ENCODE measurements at regions not wholly inside any gene's neighbourhood (a gene's known extent, or its start where the extent isn't known, plus 50 kb on each side); places are given as distances from the start of the nearest gene placed in this dataset.
"Not testable (repeated sequence)": the region's sequence is repeated elsewhere in the genome, so short reads cannot be mapped to it uniquely, and the experiment has no call there.

DNA sequence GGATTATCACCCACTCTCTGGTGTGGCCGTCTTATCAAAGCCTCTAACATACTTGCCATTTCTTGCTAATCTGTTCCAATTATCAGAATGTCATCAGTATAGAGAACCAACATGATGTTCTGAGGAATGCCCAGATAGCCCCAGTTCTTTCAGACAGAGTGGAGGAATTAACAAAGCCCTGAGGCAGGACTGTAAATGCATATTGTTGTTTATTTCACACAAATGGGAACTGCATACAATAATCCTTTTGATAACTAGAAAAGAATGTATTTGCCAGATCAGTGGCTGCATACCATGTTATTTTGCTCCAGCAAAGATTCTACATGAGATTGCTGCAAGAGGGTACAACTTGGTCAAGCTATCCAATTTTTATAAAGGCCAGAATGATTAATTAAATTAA is 112.8 kb upstream of the HEY2 start:
- in situ Hi-C loops (cut with MboI; ENCODE audit: low pct_ligation_motif_present in 1 of 4, low pct_unique_long_range_greater_than_20kb in 1 of 4, low sequenced_read_pairs in 3 of 4) (no loop called here), intact Hi-C loops (cut with DNase I; ENCODE audit: low total_unique reads) (no loop called here)
- no peak for DNase-seq
- no peak overlapping the region for H3K27ac ChIP-seq
- 87 to 100% methylated on average over 1 of the region's 1 CpG for WGBS, 2 donors (ENCODE audit: low coverage in 1 of 2)
- H3K27me3 ChIP-seq, result no peaks in the 10 kb centered on the region
- no peaks in the 10 kb centered on the region for H3K9me3 ChIP-seq
- no peak for TF ChIP-seq CTCF (IDR thresholded peaks at IDR 0.05)
- TF ChIP-seq POLR2AphosphoS5 (IDR thresholded peaks at IDR 0.05), result no peak
- no peak for TF ChIP-seq EP300 (IDR thresholded peaks at IDR 0.05; ENCODE audit: low read depth)
- TF ChIP-seq POLR2A (IDR thresholded peaks at IDR 0.05), result no peak
- H3K4me3 ChIP-seq, result no peak overlapping the region
- no peaks in the 10 kb centered on the region for H3K4me1 ChIP-seq
- H3K36me3 ChIP-seq, result no peaks in the 10 kb centered on the region

GRCh38 chr6:125637207-125637606 is 112.2 kb upstream of the HEY2 start:
- WGBS, 2 donors (ENCODE audit: low coverage in 1 of 2), result 67 to 77% methylated on average over 2 of the region's 2 CpGs
- Histone ChIP-seq H3K4me3 (no peak overlapping the region), H3K4me1 (no peaks in the 10 kb centered on the region), H3K27ac (no peak overlapping the region), H3K36me3 (no peaks in the 10 kb centered on the region), H3K9me3 (no peaks in the 10 kb centered on the region), H3K27me3 (no peaks in the 10 kb centered on the region)
- no peak for DNase-seq
- intact Hi-C loops (cut with DNase I; ENCODE audit: low total_unique reads), result no loop called here
- TF ChIP-seq POLR2AphosphoS5 (IDR thresholded peaks at IDR 0.05) (no peak), CTCF (IDR thresholded peaks at IDR 0.05) (no peak), EP300 (IDR thresholded peaks at IDR 0.05; ENCODE audit: low read depth) (no peak), POLR2A (IDR thresholded peaks at IDR 0.05) (no peak)
- in situ Hi-C loops (cut with MboI; ENCODE audit: low pct_ligation_motif_present in 1 of 4, low pct_unique_long_range_greater_than_20kb in 1 of 4, low sequenced_read_pairs in 3 of 4), result no loop called here

DNA sequence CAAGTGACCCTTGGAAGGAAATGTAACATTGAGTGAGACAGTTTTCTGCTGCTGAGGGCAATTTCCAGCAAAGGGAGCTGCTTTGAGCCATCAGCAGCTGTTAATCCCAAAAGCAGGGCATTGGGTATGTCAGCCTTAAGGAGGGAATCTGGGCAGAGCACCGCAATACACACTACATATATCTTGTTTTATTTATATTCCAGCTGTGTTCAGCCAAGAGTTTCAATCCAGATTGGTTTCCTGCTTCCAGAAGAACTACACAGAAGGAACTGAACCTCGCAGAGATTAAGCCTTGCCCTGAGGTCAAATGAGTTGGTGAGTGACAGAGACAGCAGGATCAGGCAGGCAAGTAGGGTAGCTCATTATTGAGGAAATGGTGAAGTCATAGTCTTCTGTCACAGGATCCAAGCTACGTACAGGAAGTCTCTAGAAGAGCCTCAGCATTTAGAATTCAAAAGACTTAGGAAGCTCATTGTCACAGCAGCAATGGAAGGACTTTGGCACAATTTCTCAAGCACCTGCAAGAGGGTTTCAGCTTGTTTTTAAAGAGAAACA is 109.9 kb upstream of the HEY2 start:
- intact Hi-C loops (cut with DNase I; ENCODE audit: low total_unique reads), result no loop called here
- H3K36me3 ChIP-seq, result no peaks in the 10 kb centered on the region
- DNase-seq, result no peak
- no peaks in the 10 kb centered on the region for H3K9me3 ChIP-seq
- TF ChIP-seq POLR2AphosphoS5 (IDR thresholded peaks at IDR 0.05), result no peak
- no peak for TF ChIP-seq CTCF (IDR thresholded peaks at IDR 0.05)
- TF ChIP-seq POLR2A (IDR thresholded peaks at IDR 0.05), result no peak
- TF ChIP-seq EP300 (IDR thresholded peaks at IDR 0.05; ENCODE audit: low read depth), result no peak
- WGBS, 2 donors (ENCODE audit: low coverage in 1 of 2), result 63% methylated on average over 3 of the region's 3 CpGs; no CpG with 5 or more reads in 1 of the 2 donors
- no peak overlapping the region for H3K4me3 ChIP-seq
- no peaks in the 10 kb centered on the region for H3K27me3 ChIP-seq
- in situ Hi-C loops (cut with MboI; ENCODE audit: low pct_ligation_motif_present in 1 of 4, low pct_unique_long_range_greater_than_20kb in 1 of 4, low sequenced_read_pairs in 3 of 4), result no loop called here
- H3K4me1 ChIP-seq, result no peaks in the 10 kb centered on the region
- H3K27ac ChIP-seq, result no peak overlapping the region

DNA sequence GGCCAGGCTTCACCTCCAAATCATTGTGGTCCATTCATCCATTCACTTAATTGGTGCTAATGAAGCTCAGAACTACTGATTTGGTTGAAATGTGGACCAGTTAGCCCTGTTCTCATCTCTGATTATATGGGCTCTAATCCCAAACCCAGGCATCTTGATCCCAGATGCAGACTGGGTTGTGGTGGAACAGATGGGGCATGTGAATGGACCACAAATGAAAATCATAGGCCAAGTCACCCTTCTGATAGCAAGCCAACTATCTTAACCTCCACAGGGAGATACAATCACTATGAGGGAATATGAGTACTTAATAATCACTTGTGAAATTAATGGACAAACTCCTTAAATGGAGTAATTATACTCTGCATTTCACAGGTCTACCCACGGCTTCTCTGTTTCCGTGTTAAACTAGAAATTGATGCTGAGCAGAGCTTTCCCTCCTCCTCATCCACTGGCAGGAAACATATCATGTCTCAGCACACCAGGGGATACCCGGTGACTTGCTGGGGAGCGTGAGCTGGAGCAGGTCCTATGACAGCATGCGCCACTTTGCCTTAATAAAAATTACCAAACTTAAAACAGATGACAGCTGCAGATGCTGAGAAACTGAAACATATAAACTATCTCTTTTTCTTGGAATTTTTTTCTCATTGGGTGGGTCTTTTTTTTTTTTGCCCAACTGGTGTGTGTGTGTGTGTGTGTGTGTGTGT is 108.8 kb upstream of the HEY2 start:
- H3K27ac ChIP-seq, result no peak overlapping the region
- in situ Hi-C loops (cut with MboI; ENCODE audit: low pct_ligation_motif_present in 1 of 4, low pct_unique_long_range_greater_than_20kb in 1 of 4, low sequenced_read_pairs in 3 of 4), result no loop called here
- H3K9me3 ChIP-seq, result no peaks in the 10 kb centered on the region
- intact Hi-C loops (cut with DNase I; ENCODE audit: low total_unique reads), result no loop called here
- 79% methylated on average over 5 of the region's 5 CpGs; no CpG with 5 or more reads in 1 of the 2 donors for WGBS, 2 donors (ENCODE audit: low coverage in 1 of 2)
- DNase-seq, result no peak
- no peaks in the 10 kb centered on the region for H3K27me3 ChIP-seq
- TF ChIP-seq POLR2AphosphoS5 (IDR thresholded peaks at IDR 0.05), result no peak
- TF ChIP-seq EP300 (IDR thresholded peaks at IDR 0.05; ENCODE audit: low read depth), result no peak
- no peak for TF ChIP-seq CTCF (IDR thresholded peaks at IDR 0.05)
- no peak for TF ChIP-seq POLR2A (IDR thresholded peaks at IDR 0.05)
- H3K4me3 ChIP-seq, result no peak overlapping the region
- no peaks in the 10 kb centered on the region for H3K36me3 ChIP-seq
- H3K4me1 ChIP-seq, result no peaks in the 10 kb centered on the region

GRCh38 chr6:125643967-125644661 is 105.3 kb upstream of the HEY2 start:
- WGBS, 2 donors (ENCODE audit: low coverage in 1 of 2), result 93 to 99% methylated on average over 7 to 27 of the region's 27 CpGs
- in situ Hi-C loops (cut with MboI; ENCODE audit: low pct_ligation_motif_present in 1 of 4, low pct_unique_long_range_greater_than_20kb in 1 of 4, low sequenced_read_pairs in 3 of 4); H3K27ac ChIP-seq; DNase-seq; H3K36me3 ChIP-seq; H3K27me3 ChIP-seq; H3K9me3 ChIP-seq; intact Hi-C loops (cut with DNase I; ENCODE audit: low total_unique reads); H3K4me1 ChIP-seq; H3K4me3 ChIP-seq: not testable (repeated sequence)

Measured in transverse colon (tissue), 4 donors.